HEK293T (cell line): ENCODE measurements at regions not wholly inside any gene's neighbourhood (a gene's known extent, or its start where the extent isn't known, plus 50 kb on each side); places are given as distances from the start of the nearest gene placed in this dataset.

Experiments
- CTCF ChIA-PET: fragments of 350-600 bp; formaldehyde crosslinking; extraction: SDS; loops from one replicate; lab custom pipeline; 2021; ENCODE audit warnings: antibody characterized with exemption, inconsistent platforms; lab: Yijun Ruan, JAX
- POLR2A ChIA-PET: fragments of 350-600 bp; formaldehyde crosslinking; extraction: SDS; loops from one replicate; lab custom pipeline; 2020; ENCODE audit warnings: antibody characterized with exemption, inconsistent platforms; lab: Yijun Ruan, JAX
- DNase-seq: peaks from one replicate; pipeline ENCODE4 v3.0.0; 2012; ENCODE audit warnings: mixed read lengths; ENCODE audit errors: extremely low spot score
- ARNT ChIP-seq: fragments of 450-650 bp; IDR thresholded peaks from 2 replicates; pipeline ENCODE4 v1.6.1; 2017; ENCODE audit warnings: mild to moderate bottlenecking
- BHLHE40 ChIP-seq: fragments of 450-650 bp; IDR thresholded peaks from 2 replicates; pipeline ENCODE4 v1.6.1; 2016; ENCODE audit warnings: mild to moderate bottlenecking, moderate library complexity, borderline replicate concordance
- CTBP1 ChIP-seq: fragments of 450-650 bp; IDR thresholded peaks from 2 replicates; pipeline ENCODE4 v1.6.1; 2016; ENCODE audit warnings: borderline replicate concordance
- ELF4 ChIP-seq: fragments of 450-650 bp; IDR thresholded peaks from 2 replicates; pipeline ENCODE4 v1.6.1; 2017; ENCODE audit warnings: antibody characterized with exemption
- FOXA1 ChIP-seq: fragments of 450-650 bp; IDR thresholded peaks from 2 replicates; pipeline ENCODE4 v1.6.1; 2016; ENCODE audit warnings: mild to moderate bottlenecking
- FOXK2 ChIP-seq: fragments of 450-650 bp; IDR thresholded peaks from 2 replicates; pipeline ENCODE4 v1.6.1; 2016; ENCODE audit warnings: mild to moderate bottlenecking
- FOXM1 ChIP-seq: fragments of 450-650 bp; IDR thresholded peaks from 2 replicates; pipeline ENCODE4 v1.6.1; 2017; ENCODE audit warnings: mild to moderate bottlenecking, borderline replicate concordance
- HDGF ChIP-seq: fragments of 450-650 bp; IDR thresholded peaks from 2 replicates; pipeline ENCODE4 v1.6.1; 2017; ENCODE audit warnings: antibody characterized with exemption, borderline replicate concordance
- L3MBTL2 ChIP-seq: fragments of 450-650 bp; conservative IDR thresholded peaks from 2 replicates; pipeline ENCODE4 v1.6.1; 2016; ENCODE audit warnings: mild to moderate bottlenecking
- LEF1 ChIP-seq: fragments of 450-650 bp; IDR thresholded peaks from 2 replicates; pipeline ENCODE4 v1.6.1; 2017; ENCODE audit warnings: mild to moderate bottlenecking, borderline replicate concordance
- NFRKB ChIP-seq: fragments of 450-650 bp; IDR thresholded peaks from 2 replicates; pipeline ENCODE4 v1.6.1; 2016; ENCODE audit warnings: mild to moderate bottlenecking, moderate library complexity
- SP1 ChIP-seq: fragments of 450-650 bp; IDR thresholded peaks from 2 replicates; pipeline ENCODE4 v1.6.1; 2017
- SUZ12 ChIP-seq: fragments of 450-650 bp; IDR thresholded peaks from 2 replicates; pipeline ENCODE4 v1.6.1; 2016; ENCODE audit warnings: mild to moderate bottlenecking
- TARDBP ChIP-seq: fragments of 450-650 bp; IDR thresholded peaks from 2 replicates; pipeline ENCODE4 v1.6.1; 2016
- ZNF384 ChIP-seq: fragments of 450-650 bp; IDR thresholded peaks from 2 replicates; pipeline ENCODE4 v1.6.1; 2016
- TF ChIP-seq, protein P1 (sequence below): fragments of 450-650 bp; IDR thresholded peaks from 2 replicates; pipeline ENCODE4 v1.6.1; 2016

DNA sequence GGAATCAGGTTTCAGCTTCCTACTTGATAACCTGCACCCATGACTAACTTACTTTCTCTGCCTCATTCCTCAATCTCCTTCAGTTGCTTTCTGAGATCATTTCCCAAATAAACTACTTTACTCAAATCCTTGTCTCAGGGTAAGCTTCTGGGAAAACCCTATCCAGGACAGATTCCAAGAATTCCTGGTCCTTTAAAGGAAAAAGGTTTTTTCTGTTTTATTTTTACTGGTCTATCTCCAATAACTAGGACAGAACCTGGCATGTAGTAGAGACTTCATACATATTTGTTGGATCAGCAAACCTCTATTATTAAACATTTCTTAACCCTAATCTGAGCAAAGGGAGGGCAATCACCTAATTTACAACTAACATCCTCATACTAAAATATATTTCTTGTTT lies 910.5 kb upstream of the CHORDC1 start:
- CTCF ChIA-PET = no interaction called here
- DNase-seq = no peak
- TF ChIP-seq SUZ12 = no peak
- TF ChIP-seq SP1 = no peak
- TF ChIP-seq, protein P1, sequence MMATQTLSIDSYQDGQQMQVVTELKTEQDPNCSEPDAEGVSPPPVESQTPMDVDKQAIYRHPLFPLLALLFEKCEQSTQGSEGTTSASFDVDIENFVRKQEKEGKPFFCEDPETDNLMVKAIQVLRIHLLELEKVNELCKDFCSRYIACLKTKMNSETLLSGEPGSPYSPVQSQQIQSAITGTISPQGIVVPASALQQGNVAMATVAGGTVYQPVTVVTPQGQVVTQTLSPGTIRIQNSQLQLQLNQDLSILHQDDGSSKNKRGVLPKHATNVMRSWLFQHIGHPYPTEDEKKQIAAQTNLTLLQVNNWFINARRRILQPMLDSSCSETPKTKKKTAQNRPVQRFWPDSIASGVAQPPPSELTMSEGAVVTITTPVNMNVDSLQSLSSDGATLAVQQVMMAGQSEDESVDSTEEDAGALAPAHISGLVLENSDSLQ = no peak
- no peak for TF ChIP-seq ELF4
- TF ChIP-seq FOXK2 = no peak
- no peak for TF ChIP-seq LEF1
- TF ChIP-seq TARDBP = no peak
- no peak for TF ChIP-seq FOXM1
- TF ChIP-seq ARNT = no peak
- TF ChIP-seq CTBP1 = no peak
- TF ChIP-seq FOXA1 = no peak
- TF ChIP-seq BHLHE40 = no peak
- TF ChIP-seq NFRKB = no peak
- no peak for TF ChIP-seq ZNF384
- POLR2A ChIA-PET = no interaction called here

DNA sequence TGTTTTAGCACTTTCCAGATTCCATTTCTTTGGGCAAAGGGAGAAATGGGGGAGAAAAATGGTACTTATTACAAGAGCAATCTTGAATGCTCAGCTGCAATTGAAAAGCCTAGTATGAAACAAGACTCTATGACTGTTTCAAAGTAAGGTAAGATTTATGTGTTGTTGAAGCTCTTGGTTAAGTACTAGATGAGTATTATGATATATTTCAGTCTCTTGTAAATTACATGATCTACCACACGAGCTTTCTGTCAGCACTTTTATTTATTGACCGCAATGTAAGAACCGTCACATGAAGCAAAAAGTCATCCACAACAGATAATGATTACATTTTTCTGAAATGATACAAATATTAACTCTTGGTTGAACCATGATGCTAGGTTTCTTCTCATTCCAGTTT lies 906.7 kb upstream of the CHORDC1 start:
- ChIA-PET CTCF (no interaction called here), POLR2A (no interaction called here)
- TF ChIP-seq ELF4 = no peak
- TF ChIP-seq, protein P1 = no peak
- no peak for TF ChIP-seq FOXA1
- no peak for DNase-seq

DNA sequence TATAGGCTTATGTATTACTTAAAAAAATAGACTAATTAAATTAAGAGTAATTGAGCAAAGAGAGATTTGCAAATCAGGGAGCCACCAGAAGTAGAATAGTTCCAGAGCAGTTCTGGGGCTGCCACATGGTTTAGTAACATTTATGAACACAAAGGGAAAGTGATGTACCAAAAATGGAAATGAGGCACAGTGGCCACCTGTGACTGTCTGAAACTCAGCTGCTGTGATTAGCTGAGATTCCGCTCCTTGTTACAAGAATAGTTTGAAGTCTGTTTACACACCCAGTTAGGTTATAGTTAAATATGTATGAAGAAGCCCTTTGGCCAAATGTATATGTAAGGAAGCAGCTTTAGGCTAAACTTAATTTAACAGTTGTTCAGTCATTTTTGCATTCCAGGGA lies 901.5 kb upstream of the CHORDC1 start:
- POLR2A ChIA-PET = no interaction called here
- TF ChIP-seq ARNT (no peak), FOXK2 (no peak), CTBP1 (no peak), HDGF (no peak), LEF1 (no peak), SP1 (no peak), ZNF384 (no peak), TARDBP (no peak), NFRKB (no peak)
- TF ChIP-seq, protein P1 = no peak
- CTCF ChIA-PET = no interaction called here
- no peak for DNase-seq

DNA sequence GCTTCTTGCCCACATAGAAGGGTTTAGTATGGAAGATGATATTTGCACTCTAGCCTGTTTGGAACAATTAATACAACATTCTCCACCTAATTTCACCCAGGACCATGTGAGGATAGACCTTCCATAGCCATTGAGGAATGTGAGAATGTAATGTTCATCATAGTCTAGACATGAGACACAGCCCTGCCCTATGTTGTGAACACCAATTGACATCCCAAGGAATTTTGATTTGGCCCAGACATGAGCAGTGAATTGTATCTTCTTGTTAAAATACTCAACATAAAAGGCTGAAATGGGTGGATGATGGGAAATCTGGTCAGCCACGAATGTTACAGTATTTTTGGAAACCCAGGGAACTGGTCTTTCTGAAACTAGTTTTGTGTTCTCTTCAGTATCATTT lies 892.3 kb upstream of the CHORDC1 start:
- CTCF ChIA-PET = no interaction called here

DNA sequence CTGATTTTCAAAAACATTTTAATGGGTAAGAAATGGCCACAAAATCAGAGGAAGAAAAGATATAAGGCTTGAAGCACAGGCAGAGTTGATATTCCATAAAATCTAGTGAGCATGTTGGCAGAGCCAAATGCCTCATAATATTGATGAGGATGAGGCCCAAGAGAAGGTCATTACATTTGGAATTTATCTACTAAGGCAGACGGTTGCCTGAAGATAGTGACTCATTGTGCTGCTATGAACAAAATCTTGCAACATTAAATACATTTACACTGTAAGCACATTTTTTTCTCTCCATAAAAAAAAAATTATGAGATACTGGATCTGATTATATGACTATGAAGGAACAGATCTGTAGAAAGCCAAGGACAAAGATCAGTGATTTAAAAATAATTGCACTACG lies 881.4 kb upstream of the CHORDC1 start:
- TF ChIP-seq CTBP1 (no peak), FOXM1 (no peak), NFRKB (no peak), TARDBP (no peak), L3MBTL2 (no peak), HDGF (no peak), BHLHE40 (no peak), ZNF384 (no peak), SP1 (no peak), FOXK2 (no peak), ARNT (no peak), FOXA1 (no peak), SUZ12 (no peak)
- TF ChIP-seq, protein P1 = no peak
- ChIA-PET CTCF (no interaction called here), POLR2A (no interaction called here)
- no peak for DNase-seq

More for the DNA sequence above, 892.3 kb upstream of the CHORDC1 start:
- DNase-seq = no peak
- POLR2A ChIA-PET = no interaction called here
- TF ChIP-seq LEF1 (no peak), FOXA1 (no peak), L3MBTL2 (no peak), ZNF384 (no peak), NFRKB (no peak), CTBP1 (no peak), ARNT (no peak), BHLHE40 (no peak), HDGF (no peak), SP1 (no peak), TARDBP (no peak)

DNA sequence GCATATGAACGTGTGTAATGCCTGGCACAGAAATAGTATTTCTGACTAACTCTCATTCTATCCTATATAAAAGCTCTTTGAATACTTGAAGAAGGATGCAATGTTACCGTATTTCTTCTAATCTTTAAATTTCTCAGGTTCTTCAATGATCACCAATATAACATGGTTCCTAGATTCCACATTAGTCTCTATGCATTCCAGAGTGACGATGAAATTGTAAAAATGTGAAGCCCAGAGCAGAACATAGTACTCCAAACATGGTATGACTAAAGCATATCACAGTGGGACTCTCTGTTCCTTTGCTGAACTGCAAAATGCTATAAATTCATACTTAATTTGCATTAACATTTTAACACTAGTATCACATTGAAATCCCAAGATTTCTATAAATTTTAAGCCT lies 877.6 kb upstream of the CHORDC1 start:
- TF ChIP-seq ARNT = no peak
- no peak for TF ChIP-seq HDGF
- no peak for TF ChIP-seq NFRKB
- TF ChIP-seq ZNF384 = no peak
- TF ChIP-seq, protein P1 = no peak
- CTCF ChIA-PET = no interaction called here
- DNase-seq = no peak
- POLR2A ChIA-PET = no interaction called here
